Activated naive CD4-positive, alpha-beta T cell treated with anti-CD3 and anti-CD28 coated beads for 36 hours (primary cell): ENCODE measurements at regions not wholly inside any gene's neighbourhood (a gene's known extent, or its start where the extent isn't known, plus 50 kb on each side); places are given as distances from the start of the nearest gene placed in this dataset.

ENCODE experiments used
- CTCF ChIA-PET: fragments of 350-600 bp; sonication (Branson Sonifier 250); formaldehyde crosslinking; loops from one replicate; lab custom pipeline; 2021; ENCODE audit warnings: antibody characterized with exemption; lab: Charles Lee
- DNase-seq: peaks from one replicate; pipeline ENCODE4 v3.0.0-alpha.2; 2020
- H3K27ac Mint-ChIP-seq: one replicate; pipeline ENCODE4 v1.8.0; 2021; ENCODE audit warnings: mild to moderate bottlenecking, mixed read lengths
- H3K27me3 Mint-ChIP-seq: one replicate; pipeline ENCODE4 v1.8.0; 2021; ENCODE audit warnings: low read depth, mixed read lengths
- H3K36me3 Mint-ChIP-seq: one replicate; pipeline ENCODE4 v1.8.0; 2021; ENCODE audit warnings: low read depth, mixed read lengths
- H3K4me1 Mint-ChIP-seq: one replicate; pipeline ENCODE4 v1.8.0; 2021; ENCODE audit warnings: low read depth, mixed read lengths
- H3K4me3 Mint-ChIP-seq: one replicate; pipeline ENCODE4 v1.8.0; 2021; ENCODE audit warnings: mild to moderate bottlenecking, moderate library complexity, mixed read lengths
- H3K9me3 Mint-ChIP-seq: one replicate; pipeline ENCODE4 v1.8.0; 2021; ENCODE audit warnings: mixed read lengths
- intact Hi-C: fragments of 100-400 bp; cut with micrococcal nuclease; formaldehyde crosslinking; loops from one replicate; pipeline ENCODE4 v1.15.1; 2023

- intact Hi-C loops = no loop called here
- no peak for DNase-seq
Measured at GRCh38 chr7:35487841-35488240, 207.1 kb downstream of the HERPUD2 start.

GRCh38 chr7:35487402-35487801 lies 207.5 kb downstream of the HERPUD2 start:
- no peak for DNase-seq
- peaks cover 4% of the 10 kb centered on the region for H3K27me3 Mint-ChIP-seq
- intact Hi-C loops = no loop called here
- CTCF ChIA-PET = interaction anchor here (1.1 to 1.5 kb wide), 2 partner anchors 33 to 62 kb away, joined by 3 to 4 read pairs; no protein-coding TSS in a partner anchor
- H3K4me1 Mint-ChIP-seq = no peaks in the 10 kb centered on the region
- no peak overlapping the region for H3K4me3 Mint-ChIP-seq
- no peaks in the 10 kb centered on the region for H3K9me3 Mint-ChIP-seq
- no peaks in the 10 kb centered on the region for H3K36me3 Mint-ChIP-seq
- no peak overlapping the region for H3K27ac Mint-ChIP-seq

More at GRCh38 chr7:35487841-35488240, 207.1 kb downstream of the HERPUD2 start:
- Mint-ChIP-seq H3K27me3 (peaks cover 4% of the 10 kb centered on the region), H3K36me3 (no peaks in the 10 kb centered on the region), H3K4me1 (no peaks in the 10 kb centered on the region), H3K4me3 (no peak overlapping the region), H3K27ac (no peak overlapping the region), H3K9me3 (no peaks in the 10 kb centered on the region)
- CTCF ChIA-PET = interaction anchor here (0.7 to 1.5 kb wide), 2 partner anchors 32 to 61 kb away, joined by 3 to 4 read pairs; no protein-coding TSS in a partner anchor

DNA sequence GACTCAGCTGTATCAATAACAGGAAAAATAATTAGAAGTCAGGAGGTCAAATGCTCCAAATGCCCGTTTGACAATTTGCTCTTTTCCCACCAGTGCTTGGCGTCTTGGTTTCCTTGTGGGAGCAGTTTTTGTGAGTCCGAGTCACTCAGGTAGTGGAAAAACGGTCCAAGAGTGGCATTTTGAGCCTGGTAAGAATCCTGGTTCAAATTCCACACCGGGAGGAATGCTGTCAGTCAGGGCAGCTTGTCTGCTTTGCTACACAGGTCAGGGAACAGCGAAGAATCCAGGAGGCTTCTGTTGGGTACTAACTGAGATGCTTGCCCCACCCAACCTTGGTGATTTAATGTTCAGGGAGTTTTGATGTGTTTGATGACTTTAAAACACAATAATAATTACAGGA lies 209.5 kb downstream of the HERPUD2 start:
- intact Hi-C loops = no loop called here
- no peak for DNase-seq
- Mint-ChIP-seq H3K9me3 (no peaks in the 10 kb centered on the region), H3K4me3 (no peak overlapping the region), H3K27me3 (peaks cover 4% of the 10 kb centered on the region), H3K27ac (no peak overlapping the region), H3K4me1 (no peaks in the 10 kb centered on the region), H3K36me3 (no peaks in the 10 kb centered on the region)
- CTCF ChIA-PET = no interaction called here

DNA sequence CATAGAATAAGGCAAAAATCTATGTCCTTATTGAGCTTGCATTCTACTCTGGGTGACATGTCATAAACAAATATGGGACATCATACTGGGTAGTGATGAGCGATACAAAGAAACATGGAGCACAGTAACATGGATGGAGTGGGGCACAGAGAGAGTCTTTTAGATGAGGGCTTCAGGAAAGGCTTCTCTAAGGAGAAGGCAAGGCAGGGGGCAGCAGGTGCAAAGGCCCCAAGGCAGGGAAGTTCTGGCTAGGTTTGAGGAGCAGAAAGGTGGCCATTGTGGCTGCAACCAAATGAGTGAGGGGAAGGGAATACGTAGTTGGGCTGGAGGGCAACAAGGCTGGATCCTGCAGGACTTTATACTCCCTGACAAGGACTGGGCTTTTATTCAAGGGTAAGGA lies 211.4 kb downstream of the HERPUD2 start:
- H3K27me3 Mint-ChIP-seq = peaks cover 8% of the 10 kb centered on the region
- intact Hi-C loops = no loop called here
- no peak overlapping the region for H3K4me3 Mint-ChIP-seq
- no peaks in the 10 kb centered on the region for H3K9me3 Mint-ChIP-seq
- no peak for DNase-seq
- H3K36me3 Mint-ChIP-seq = no peaks in the 10 kb centered on the region
- CTCF ChIA-PET = no interaction called here
- no peaks in the 10 kb centered on the region for H3K4me1 Mint-ChIP-seq
- H3K27ac Mint-ChIP-seq = no peak overlapping the region

DNA sequence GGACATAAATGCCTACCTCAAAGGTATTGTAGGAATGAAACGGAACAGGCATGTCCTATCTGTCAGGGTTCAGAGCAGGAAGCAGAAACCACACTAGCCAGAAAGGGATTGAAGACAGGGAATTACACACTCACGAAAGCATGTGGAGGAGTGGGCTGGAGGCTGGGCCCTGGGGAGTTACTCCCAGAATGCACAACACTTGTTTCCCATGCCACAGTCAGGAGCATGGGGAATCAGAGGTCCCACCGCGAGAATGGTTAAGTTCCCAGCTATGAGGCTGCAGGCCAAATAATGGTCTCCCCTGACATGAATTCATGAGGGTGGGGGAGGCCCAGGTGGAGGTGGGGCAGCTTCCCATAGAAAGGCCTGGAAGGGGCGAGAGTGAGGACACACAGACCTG lies 212.7 kb downstream of the HERPUD2 start:
- CTCF ChIA-PET = no interaction called here
- H3K9me3 Mint-ChIP-seq = peaks cover 8% of the 10 kb centered on the region
- DNase-seq = no peak
- peaks cover 1% of the 10 kb centered on the region for H3K36me3 Mint-ChIP-seq
- no peak overlapping the region for H3K4me3 Mint-ChIP-seq
- intact Hi-C loops = no loop called here
- H3K27ac Mint-ChIP-seq = no peak overlapping the region
- no peaks in the 10 kb centered on the region for H3K4me1 Mint-ChIP-seq
- peaks cover 9% of the 10 kb centered on the region for H3K27me3 Mint-ChIP-seq

GRCh38 chr7:35480806-35481205 lies 214.1 kb downstream of the HERPUD2 start:
- intact Hi-C loops = no loop called here
- Mint-ChIP-seq H3K4me1 (no peaks in the 10 kb centered on the region), H3K27me3 (peaks cover 10% of the 10 kb centered on the region), H3K4me3 (no peak overlapping the region), H3K9me3 (peaks cover 14% of the 10 kb centered on the region), H3K27ac (no peak overlapping the region), H3K36me3 (peaks cover 2% of the 10 kb centered on the region)
- CTCF ChIA-PET = interaction anchor here (0.8 kb wide), 1 partner anchor 40 kb away, joined by 3 read pairs; no protein-coding TSS in a partner anchor
- no peak for DNase-seq

DNA sequence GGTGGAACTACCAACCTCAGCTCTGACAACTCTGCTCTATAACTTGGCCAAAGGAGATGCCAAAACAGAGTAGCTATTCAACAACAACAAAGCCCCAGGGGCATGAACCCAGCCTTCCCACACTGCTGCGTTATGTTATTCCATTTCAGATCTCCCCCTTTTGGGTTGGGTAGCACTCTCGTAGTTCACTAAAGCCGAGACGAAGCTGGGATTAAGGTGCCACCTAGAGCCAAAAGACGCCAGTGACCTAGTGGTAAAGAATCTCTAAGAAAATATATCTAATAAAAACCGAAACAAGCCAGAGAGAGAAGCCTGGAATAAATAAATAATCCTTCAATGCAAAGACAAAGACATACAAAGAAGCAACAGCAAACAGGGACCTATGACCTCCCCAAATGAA lies 217.3 kb downstream of the HERPUD2 start:
- Mint-ChIP-seq H3K9me3 (peaks cover 16% of the 10 kb centered on the region), H3K4me1 (no peaks in the 10 kb centered on the region), H3K27me3 (peaks cover 15% of the 10 kb centered on the region), H3K4me3 (no peak overlapping the region), H3K27ac (no peak overlapping the region), H3K36me3 (peaks cover 2% of the 10 kb centered on the region)
- intact Hi-C loops = no loop called here
- CTCF ChIA-PET = no interaction called here
- DNase-seq = no peak

- CTCF ChIA-PET = interaction anchor here (0.9 kb wide), 1 partner anchor 64 kb away, joined by 3 read pairs; no protein-coding TSS in a partner anchor
- no peak overlapping the region for H3K27ac Mint-ChIP-seq
- H3K4me1 Mint-ChIP-seq = no peaks in the 10 kb centered on the region
- H3K4me3 Mint-ChIP-seq = no peak overlapping the region
- intact Hi-C loops = no loop called here
- H3K9me3 Mint-ChIP-seq = peaks cover 16% of the 10 kb centered on the region
- peaks cover 2% of the 10 kb centered on the region for H3K36me3 Mint-ChIP-seq
- DNase-seq = no peak
- peaks cover 12% of the 10 kb centered on the region for H3K27me3 Mint-ChIP-seq
Measured at GRCh38 chr7:35474100-35474499, 220.2 kb upstream of the TBX20 start.

- no peak for DNase-seq
- H3K9me3 Mint-ChIP-seq = no peaks in the 10 kb centered on the region
- no peak overlapping the region for H3K4me3 Mint-ChIP-seq
- peaks cover 14% of the 10 kb centered on the region for H3K27me3 Mint-ChIP-seq
- H3K4me1 Mint-ChIP-seq = no peaks in the 10 kb centered on the region
- no peaks in the 10 kb centered on the region for H3K36me3 Mint-ChIP-seq
- intact Hi-C loops = no loop called here
- no peak overlapping the region for H3K27ac Mint-ChIP-seq
- CTCF ChIA-PET = no interaction called here
Measured at GRCh38 chr7:35468606-35469005, 214.7 kb upstream of the TBX20 start.

DNA sequence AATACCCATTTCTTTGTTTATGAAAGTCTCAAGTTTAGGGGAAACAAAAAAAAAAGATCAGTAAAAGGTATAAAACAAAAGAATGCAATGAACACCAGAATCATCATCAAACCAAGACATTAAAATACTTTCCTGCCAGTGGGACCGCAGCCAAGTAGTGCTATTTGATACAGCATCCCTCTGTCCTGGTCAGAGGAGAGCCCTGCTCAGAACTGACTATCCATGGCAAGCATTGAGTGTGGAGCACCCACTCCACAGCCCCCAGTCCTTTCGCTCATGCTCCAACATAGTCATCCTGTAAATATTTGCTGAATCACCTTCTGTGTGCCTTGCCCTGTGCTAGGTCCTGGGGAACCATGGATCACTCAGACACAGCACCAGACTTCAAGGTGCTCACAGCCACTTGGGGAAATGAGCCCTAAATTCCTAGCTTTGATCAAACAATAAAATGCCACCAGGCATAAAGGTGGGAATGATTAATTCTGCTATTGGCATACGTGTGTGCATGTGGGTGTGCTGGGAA lies 213.6 kb upstream of the TBX20 start:
- no peaks in the 10 kb centered on the region for H3K4me1 Mint-ChIP-seq
- H3K4me3 Mint-ChIP-seq = no peak overlapping the region
- H3K27me3 Mint-ChIP-seq = peaks cover 12% of the 10 kb centered on the region
- no peaks in the 10 kb centered on the region for H3K36me3 Mint-ChIP-seq
- DNase-seq = no peak
- H3K9me3 Mint-ChIP-seq = no peaks in the 10 kb centered on the region
- intact Hi-C loops = no loop called here
- no peak overlapping the region for H3K27ac Mint-ChIP-seq
- CTCF ChIA-PET = interaction anchor here (0.6 kb wide), 1 partner anchor 118 kb away, joined by 3 read pairs; no protein-coding TSS in a partner anchor

DNA sequence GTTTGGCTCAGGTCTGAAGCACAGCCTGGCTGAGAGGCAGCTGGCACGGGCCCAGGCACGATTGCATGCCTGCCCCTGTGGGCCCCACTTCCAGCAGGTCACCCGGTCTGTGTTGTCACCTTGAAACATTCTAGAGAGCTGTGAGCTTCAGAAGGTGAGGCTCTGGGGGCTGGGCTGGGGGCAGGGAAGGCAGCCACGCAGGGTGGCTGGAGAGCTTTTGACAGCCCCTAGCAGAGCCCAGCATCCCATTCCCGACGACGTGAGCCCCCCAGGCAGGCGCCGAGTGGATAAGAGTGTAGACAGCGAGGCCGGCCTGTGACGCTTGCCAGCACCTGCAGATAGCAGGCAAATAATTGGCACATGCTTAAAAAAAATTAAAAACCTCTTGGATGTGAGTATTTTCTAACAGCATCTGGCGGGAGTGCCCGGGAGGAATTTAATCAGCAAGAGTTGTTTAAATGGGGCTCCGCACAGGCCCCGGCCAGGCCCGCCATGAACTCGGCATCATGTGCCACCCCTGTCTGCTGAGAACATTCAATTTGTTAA lies 212.0 kb upstream of the TBX20 start:
- no peak for DNase-seq
- Mint-ChIP-seq H3K9me3 (no peaks in the 10 kb centered on the region), H3K4me1 (no peaks in the 10 kb centered on the region), H3K4me3 (no peak overlapping the region), H3K27me3 (peaks cover 20% of the 10 kb centered on the region), H3K27ac (no peak overlapping the region), H3K36me3 (no peaks in the 10 kb centered on the region)
- intact Hi-C loops = no loop called here
- CTCF ChIA-PET = interaction anchor here (0.6 kb wide), 1 partner anchor 776 kb away, joined by 3 read pairs; no protein-coding TSS in a partner anchor

DNA sequence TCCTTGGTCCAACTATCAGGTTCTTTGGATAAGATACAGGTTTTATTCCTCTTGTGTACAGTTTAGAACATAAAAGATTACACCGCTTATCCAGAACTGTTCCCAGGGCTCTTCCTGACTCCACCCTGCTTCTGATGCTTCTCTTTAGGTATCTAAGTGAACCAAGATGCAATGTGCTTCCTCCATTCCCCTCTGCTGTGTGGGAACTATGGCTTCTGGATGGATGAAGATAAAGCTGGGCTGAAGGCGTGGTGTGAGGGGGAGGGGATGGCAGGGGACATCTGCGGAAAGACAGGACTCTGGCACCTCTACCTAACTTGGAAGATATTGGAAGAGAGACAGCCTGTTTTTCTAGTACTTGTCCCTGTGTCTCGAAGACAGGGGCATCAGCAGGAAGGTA lies 209.9 kb upstream of the TBX20 start:
- CTCF ChIA-PET = no interaction called here
- H3K27ac Mint-ChIP-seq = no peak overlapping the region
- intact Hi-C loops = no loop called here
- DNase-seq = no peak
- no peaks in the 10 kb centered on the region for H3K36me3 Mint-ChIP-seq
- no peak overlapping the region for H3K4me3 Mint-ChIP-seq
- no peaks in the 10 kb centered on the region for H3K4me1 Mint-ChIP-seq
- H3K9me3 Mint-ChIP-seq = peaks cover under 1% of the 10 kb centered on the region
- H3K27me3 Mint-ChIP-seq = peaks cover 20% of the 10 kb centered on the region

DNA sequence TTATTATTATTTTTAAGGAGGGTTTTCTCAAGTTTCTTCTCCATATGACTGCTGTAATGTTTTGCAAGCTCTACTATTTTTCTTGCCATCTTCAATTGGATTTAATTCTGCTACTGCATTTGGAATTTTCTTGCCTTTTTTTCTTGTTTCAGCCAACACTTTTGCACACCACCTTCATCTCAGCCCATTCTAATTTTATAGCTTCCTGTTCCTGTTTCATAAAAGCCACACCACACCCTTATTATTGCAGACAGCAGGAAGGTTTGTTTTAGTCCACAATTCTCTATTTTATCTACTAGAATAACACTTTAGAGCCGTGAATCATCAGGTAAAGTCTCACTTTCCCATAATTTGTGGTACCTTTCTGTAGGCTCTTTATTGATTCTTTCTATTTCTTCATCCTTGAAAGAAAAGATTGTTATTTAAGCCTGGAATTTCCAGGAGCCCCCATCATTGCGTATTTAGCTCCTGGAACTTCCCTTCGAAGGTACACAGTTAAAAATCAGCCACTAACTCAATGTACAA lies 209.3 kb upstream of the TBX20 start:
- Mint-ChIP-seq H3K9me3 (peaks cover 5% of the 10 kb centered on the region), H3K27me3 (peaks cover 17% of the 10 kb centered on the region), H3K36me3 (no peaks in the 10 kb centered on the region), H3K27ac (no peak overlapping the region), H3K4me3 (no peak overlapping the region), H3K4me1 (no peaks in the 10 kb centered on the region)
- intact Hi-C loops = no loop called here
- DNase-seq = no peak
- CTCF ChIA-PET = no interaction called here
